HEK293 (cell line): ENCODE measurements at regions not wholly inside any gene's neighbourhood (a gene's known extent, or its start where the extent isn't known, plus 50 kb on each side); places are given as distances from the start of the nearest gene placed in this dataset.

Source experiments
- CTCF ChIA-PET: fragments of 350-600 bp; formaldehyde crosslinking; extraction: SDS; loops from one replicate; lab custom pipeline; 2021; ENCODE audit warnings: antibody characterized with exemption; lab: Yijun Ruan, JAX
- POLR2A ChIA-PET: fragments of 300-600 bp; formaldehyde crosslinking; extraction: SDS; loops from one replicate; lab custom pipeline; 2020; ENCODE audit warnings: antibody characterized with exemption, inconsistent platforms; lab: Yijun Ruan, JAX
- H3K27ac ChIP-seq: fragments of 200-500 bp; sonication (Bioruptor generic); 2 replicates; pipeline ENCODE4 v1.5.1; 2014; ENCODE audit warnings: low read depth, low read length, control low read depth, inconsistent platforms; ENCODE audit errors: extremely low read depth
- H3K36me3 ChIP-seq, 2 experiments: fragments of 200-500 bp in 1 of 2; sonication (Bioruptor generic) in 1 of 2; 1 replicate in 1 of 2; 2 replicates in 1 of 2; pipeline ENCODE4 v1.5.1; 2014 to 2017; ENCODE audit warnings: inconsistent platforms in 2 of 2, low read length in 2 of 2; ENCODE audit not compliant: control insufficient read depth in 2 of 2, insufficient read depth in 1 of 2
- H3K4me1 ChIP-seq: fragments of 200-500 bp; sonication (Bioruptor generic); 2 replicates; pipeline ENCODE4 v1.5.1; 2014; ENCODE audit warnings: mild to moderate bottlenecking, low read length, inconsistent platforms; ENCODE audit not compliant: control insufficient read depth, insufficient read depth
- H3K4me3 ChIP-seq: 2 replicates; pipeline ENCODE4 v1.5.1; 2011; ENCODE audit warnings: low read depth, mild to moderate bottlenecking, control low read depth, low read length, moderate library complexity
- H3K9me3 ChIP-seq: fragments of 200-500 bp; sonication (Bioruptor generic); 2 replicates; pipeline ENCODE4 v1.5.1; 2014; ENCODE audit warnings: low read depth, low read length, inconsistent platforms; ENCODE audit not compliant: control insufficient read depth, insufficient read depth
- BCL11A ChIP-seq: fragments of 450-650 bp; formaldehyde crosslinking; IDR thresholded peaks from 2 replicates; pipeline ENCODE4 v1.5.1; 2016; ENCODE audit warnings: low read depth, missing biosample characterization, missing genetic modification characterization
- ELK4 ChIP-seq: IDR thresholded peaks from 2 replicates; pipeline ENCODE4 v1.6.1; 2011; ENCODE audit warnings: mild to moderate bottlenecking, low read depth, low read length, borderline replicate concordance
- GLI2 ChIP-seq: fragments of 450-650 bp; formaldehyde crosslinking; IDR thresholded peaks from 2 replicates; pipeline ENCODE4; 2017; ENCODE audit warnings: missing biosample characterization, missing genetic modification characterization, low read depth, borderline replicate concordance
- GLI4 ChIP-seq: fragments of 450-650 bp; formaldehyde crosslinking; IDR thresholded peaks from 2 replicates; pipeline ENCODE4 v1.5.1; 2016; ENCODE audit warnings: missing biosample characterization, missing genetic modification characterization
- IKZF3 ChIP-seq: fragments of 450-650 bp; IDR thresholded peaks from 2 replicates; pipeline ENCODE4 v1.5.0; 2018; ENCODE audit warnings: missing biosample characterization, mild to moderate bottlenecking, missing genetic modification characterization, moderate library complexity
- TRIM28 ChIP-seq: IDR thresholded peaks from 2 replicates; pipeline ENCODE4 v1.6.1; 2011; ENCODE audit warnings: low read length, control low read depth, borderline replicate concordance
- YY2 ChIP-seq: fragments of 450-650 bp; formaldehyde crosslinking; IDR thresholded peaks from 2 replicates; pipeline ENCODE4 v1.5.1; 2016; ENCODE audit warnings: missing biosample characterization, missing genetic modification characterization
- ZBTB48 ChIP-seq: fragments of 450-650 bp; formaldehyde crosslinking; IDR thresholded peaks from 2 replicates; pipeline ENCODE4 v1.5.1; 2016; ENCODE audit warnings: missing biosample characterization, missing genetic modification characterization
- ZBTB7A ChIP-seq: fragments of 450-650 bp; formaldehyde crosslinking; IDR thresholded peaks from 2 replicates; pipeline ENCODE4 v1.5.1; 2016; ENCODE audit warnings: low read depth, missing biosample characterization, missing genetic modification characterization
- ZNF112 ChIP-seq: fragments of 450-650 bp; formaldehyde crosslinking; IDR thresholded peaks from 2 replicates; pipeline ENCODE4 v1.5.0; 2017; ENCODE audit warnings: missing biosample characterization, missing genetic modification characterization
- ZNF16 ChIP-seq: fragments of 450-650 bp; formaldehyde crosslinking; IDR thresholded peaks from 2 replicates; pipeline ENCODE4 v1.5.1; 2016; ENCODE audit warnings: low read depth, missing biosample characterization, missing genetic modification characterization
- ZNF19 ChIP-seq: fragments of 450-650 bp; formaldehyde crosslinking; IDR thresholded peaks from 2 replicates; pipeline ENCODE4; 2016; ENCODE audit warnings: missing biosample characterization, missing genetic modification characterization, low read depth
- ZNF274 ChIP-seq, 2 experiments: fragments of 200-500 bp in 1 of 2; fragments of 450-650 bp in 1 of 2; sonication (Bioruptor generic) in 1 of 2; formaldehyde crosslinking in 1 of 2; IDR thresholded peaks; 2 replicates each; pipeline versions ENCODE4 v1.5.1 to v1.6.1; 2014 to 2016; ENCODE audit warnings: borderline replicate concordance in 1 of 2, inconsistent platforms in 1 of 2, low read length in 1 of 2, missing biosample characterization in 1 of 2, missing genetic modification characterization in 1 of 2
- ZNF280D ChIP-seq: fragments of 450-650 bp; formaldehyde crosslinking; IDR thresholded peaks from 2 replicates; pipeline ENCODE4 v1.5.1; 2016; ENCODE audit warnings: missing biosample characterization, missing genetic modification characterization
- ZNF404 ChIP-seq: fragments of 450-650 bp; formaldehyde crosslinking; IDR thresholded peaks from 2 replicates; pipeline ENCODE4 v1.5.1; 2017; ENCODE audit warnings: missing biosample characterization, missing genetic modification characterization
- ZNF433 ChIP-seq: fragments of 450-650 bp; formaldehyde crosslinking; IDR thresholded peaks from 2 replicates; pipeline ENCODE4 v1.5.1; 2016; ENCODE audit warnings: missing biosample characterization, missing genetic modification characterization, low read depth
- ZNF449 ChIP-seq: fragments of 450-650 bp; formaldehyde crosslinking; IDR thresholded peaks from 2 replicates; pipeline ENCODE4 v1.5.1; 2017; ENCODE audit warnings: missing biosample characterization, mild to moderate bottlenecking, missing genetic modification characterization, moderate library complexity
- ZNF510 ChIP-seq: fragments of 450-650 bp; formaldehyde crosslinking; IDR thresholded peaks from 2 replicates; pipeline ENCODE4 v1.5.1; 2018; ENCODE audit warnings: mild to moderate bottlenecking, missing genetic modification characterization, missing biosample characterization; ENCODE audit not compliant: insufficient replicate concordance
- ZNF548 ChIP-seq: fragments of 450-650 bp; formaldehyde crosslinking; IDR thresholded peaks from 2 replicates; pipeline ENCODE4 v1.5.1; 2016; ENCODE audit warnings: missing biosample characterization, missing genetic modification characterization
- ZNF621 ChIP-seq: fragments of 450-650 bp; formaldehyde crosslinking; IDR thresholded peaks from 2 replicates; pipeline ENCODE4 v1.5.1; 2017; ENCODE audit warnings: missing biosample characterization, missing genetic modification characterization
- ZNF639 ChIP-seq: fragments of 450-650 bp; formaldehyde crosslinking; IDR thresholded peaks from 2 replicates; pipeline ENCODE4 v1.5.1; 2016; ENCODE audit warnings: missing biosample characterization, missing genetic modification characterization
- ZNF701 ChIP-seq: fragments of 450-650 bp; formaldehyde crosslinking; IDR thresholded peaks from 2 replicates; pipeline ENCODE4 v1.5.1; 2016; ENCODE audit warnings: missing biosample characterization, missing genetic modification characterization
- ZNF704 ChIP-seq: fragments of 450-650 bp; formaldehyde crosslinking; IDR thresholded peaks from 2 replicates; pipeline ENCODE4 v1.5.1; 2016; ENCODE audit warnings: missing biosample characterization, missing genetic modification characterization
- ZNF777 ChIP-seq: fragments of 450-650 bp; formaldehyde crosslinking; IDR thresholded peaks from 2 replicates; pipeline ENCODE4 v1.5.1; 2017; ENCODE audit warnings: missing biosample characterization, missing genetic modification characterization, borderline replicate concordance
- ZNF791 ChIP-seq: fragments of 450-650 bp; formaldehyde crosslinking; IDR thresholded peaks from 2 replicates; pipeline ENCODE4 v1.5.1; 2016; ENCODE audit warnings: missing biosample characterization, missing genetic modification characterization
- ZNF830 ChIP-seq: fragments of 450-650 bp; IDR thresholded peaks from 2 replicates; pipeline ENCODE4 v1.5.0; 2018; ENCODE audit warnings: missing biosample characterization, missing genetic modification characterization, low read depth, mild to moderate bottlenecking, moderate library complexity
- ZSCAN4 ChIP-seq: fragments of 450-650 bp; formaldehyde crosslinking; IDR thresholded peaks from 2 replicates; pipeline ENCODE4 v1.5.1; 2017; ENCODE audit warnings: missing biosample characterization, missing genetic modification characterization

GRCh38 chr5:1997640-1998347 is 115.1 kb upstream of the IRX4 start:
- POLR2A ChIA-PET: no interaction called here

More at GRCh38 chr5:1997640-1998347, 115.1 kb upstream of the IRX4 start:
- TF ChIP-seq ZNF777 (tag by site-specific recombination) (no peak), ZNF704 (no peak), ZNF639 (no peak), ZBTB7A (no peak), GLI2 (tag by site-specific recombination) (no peak), ZNF433 (tag by site-specific recombination) (no peak), TRIM28 (no peak), ZBTB48 (tag by site-specific recombination) (no peak), ZNF112 (tag by site-specific recombination) (0 out of 2 replicates have a peak, but pooled peaks have one; percentile 43), GLI4 (tag by site-specific recombination) (no peak), IKZF3 (tag by site-specific recombination) (no peak), ZNF404 (tag by site-specific recombination) (no peak), ZNF19 (tag by site-specific recombination) (no peak), ZNF280D (tag by site-specific recombination) (no peak), ZSCAN4 (tag by site-specific recombination) (no peak), ZNF274 (IDR thresholded peaks at IDR 0.05; ENCODE audit: low read length) (no peak), ZNF274 (tag by site-specific recombination; IDR thresholded peaks at IDR 0.05; ENCODE audit: borderline replicate concordance) (peak; percentile 66; the same call in 1 of the 2 replicates), ZNF621 (tag by site-specific recombination) (0 out of 2 replicates have a peak, but pooled peaks have one; percentile 44), ZNF510 (tag by site-specific recombination) (no peak), BCL11A (tag by site-specific recombination) (no peak), ELK4 (no peak), ZNF449 (tag by site-specific recombination) (no peak), ZNF548 (tag by site-specific recombination) (no peak), ZNF830 (tag by site-specific recombination) (no peak), ZNF791 (tag by site-specific recombination) (no peak), ZNF701 (tag by site-specific recombination) (no peak), ZNF16 (no peak), YY2 (tag by site-specific recombination) (no peak)
- TF ChIP-seq, all 188 proteins: peak for 3
- CTCF ChIA-PET: no interaction called here
- no peaks in the 10 kb centered on the region for H3K4me1 ChIP-seq
- no peak overlapping the region for H3K27ac ChIP-seq
- no peak overlapping the region for H3K4me3 ChIP-seq
- H3K36me3 ChIP-seq: no peaks in the 10 kb centered on the region
- H3K9me3 ChIP-seq: no peaks in the 10 kb centered on the region
